Smooth muscle cell (in vitro differentiated cells): ENCODE measurements at regions not wholly inside any gene's neighbourhood (a gene's known extent, or its start where the extent isn't known, plus 50 kb on each side); places are given as distances from the start of the nearest gene placed in this dataset.

Experiments used
- DNase-seq: peaks from one replicate; lab custom pipeline; 2025; ENCODE audit not compliant: unreplicated experiment; lab: John Stamatoyannopoulos, UW
- H2AFZ ChIP-seq: fragments of 200-600 bp; sonication (generic); 2 replicates; pipeline ENCODE4 v1.6.0; 2016; ENCODE audit warnings: antibody characterized with exemption, low read depth, mild to moderate bottlenecking
- H3F3A ChIP-seq: fragments of 200-600 bp; sonication (generic); 2 replicates; pipeline ENCODE4 v1.6.0; 2017; ENCODE audit warnings: antibody characterized with exemption, low read depth
- H3K27ac ChIP-seq: fragments of 200-600 bp; sonication (generic); 2 replicates; pipeline ENCODE4 v1.5.1; 2016; ENCODE audit warnings: low read depth, mild to moderate bottlenecking
- H3K27me3 ChIP-seq: fragments of 200-600 bp; sonication (generic); 2 replicates; pipeline ENCODE4 v1.6.1; 2016; ENCODE audit warnings: low read depth, mild to moderate bottlenecking
- H3K36me3 ChIP-seq: fragments of 200-600 bp; sonication (generic); 2 replicates; pipeline ENCODE4 v1.5.1; 2016; ENCODE audit warnings: low read depth
- H3K4me1 ChIP-seq: fragments of 200-600 bp; sonication (generic); 2 replicates; pipeline ENCODE4 v1.5.1; 2016; ENCODE audit warnings: low read depth
- H3K4me2 ChIP-seq: fragments of 200-600 bp; sonication (generic); 2 replicates; pipeline ENCODE4 v1.6.0; 2016; ENCODE audit warnings: mild to moderate bottlenecking
- H3K4me3 ChIP-seq: fragments of 200-600 bp; sonication (generic); 2 replicates; pipeline ENCODE4 v1.5.1; 2016; ENCODE audit warnings: mild to moderate bottlenecking
- H3K79me2 ChIP-seq: fragments of 200-600 bp; sonication (generic); 2 replicates; pipeline ENCODE4 v1.6.0; 2016; ENCODE audit warnings: low read depth, mild to moderate bottlenecking
- H3K9ac ChIP-seq: fragments of 200-600 bp; sonication (generic); 2 replicates; pipeline ENCODE4 v1.6.0; 2016; ENCODE audit warnings: low read depth
- H3K9me3 ChIP-seq: fragments of 200-600 bp; sonication (generic); replicated peaks from 2 replicates; pipeline ENCODE4 v1.5.1; 2016; ENCODE audit warnings: low read depth
- H4K20me1 ChIP-seq: fragments of 200-600 bp; sonication (generic); 2 replicates; pipeline ENCODE4 v1.6.0; 2016; ENCODE audit warnings: low read depth
- CTCF ChIP-seq: fragments of 200-600 bp; sonication (generic); IDR thresholded peaks from 2 replicates; pipeline ENCODE4 v1.5.1; 2017; ENCODE audit warnings: borderline replicate concordance, mild to moderate bottlenecking, antibody characterized with exemption; ENCODE audit not compliant: insufficient read depth, poor library complexity, severe bottlenecking
- WGBS: methylation state at CpG from one replicate; pipeline ENCODE4 v1.1.7; 2016; ENCODE audit warnings: low lambda C conversion rate; 5-methylcytosine and 5-hydroxymethylcytosine counted together

- H3K79me2 ChIP-seq: no peaks in the 10 kb centered on the region
- H3K4me1 ChIP-seq: no peaks in the 10 kb centered on the region
- H3F3A ChIP-seq: no peaks in the 10 kb centered on the region
- no peak overlapping the region for H2AFZ ChIP-seq
- H3K4me2 ChIP-seq: no peak overlapping the region
- H4K20me1 ChIP-seq: no peaks in the 10 kb centered on the region
- no peak overlapping the region for H3K9ac ChIP-seq
- H3K27me3 ChIP-seq: no peaks in the 10 kb centered on the region
- no peak for TF ChIP-seq CTCF
- H3K27ac ChIP-seq: no peak overlapping the region
- no peak for DNase-seq
- H3K4me3 ChIP-seq: no peak overlapping the region
- H3K9me3 ChIP-seq: no peaks in the 10 kb centered on the region
- no peaks in the 10 kb centered on the region for H3K36me3 ChIP-seq
Observed at GRCh38 chr11:28472904-28473303, 364.7 kb downstream of the METTL15 start.

DNA sequence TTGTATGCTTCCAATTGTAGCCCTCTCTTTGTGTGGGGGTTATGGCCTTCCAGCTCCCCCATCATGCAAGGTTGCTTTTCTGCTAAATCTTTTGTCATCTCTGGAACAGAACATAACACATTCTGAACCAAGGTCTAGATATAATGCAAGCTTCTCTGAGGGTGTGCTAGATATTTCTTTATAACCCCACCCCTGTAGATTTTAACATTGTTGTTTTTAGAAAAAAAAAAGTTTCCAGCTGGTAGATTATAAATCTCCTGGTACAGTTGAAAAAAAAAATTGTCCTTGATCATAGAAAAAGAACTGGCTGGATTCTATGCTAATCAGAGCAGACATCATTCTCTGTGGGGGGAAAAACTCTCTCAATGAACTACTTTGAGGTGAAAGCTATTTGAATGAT, 363.3 kb downstream of the METTL15 start:
- H3K36me3 ChIP-seq: no peaks in the 10 kb centered on the region
- no peaks in the 10 kb centered on the region for H3K27me3 ChIP-seq
- H4K20me1 ChIP-seq: no peaks in the 10 kb centered on the region
- H3K9me3 ChIP-seq: no peaks in the 10 kb centered on the region
- H3K9ac ChIP-seq: no peak overlapping the region
- no peak for TF ChIP-seq CTCF
- H3K27ac ChIP-seq: no peak overlapping the region
- no peak overlapping the region for H3K4me2 ChIP-seq
- H3K4me3 ChIP-seq: no peak overlapping the region
- no peaks in the 10 kb centered on the region for H3K4me1 ChIP-seq
- no peaks in the 10 kb centered on the region for H3K79me2 ChIP-seq
- no peak for DNase-seq
- H3F3A ChIP-seq: no peaks in the 10 kb centered on the region
- no peak overlapping the region for H2AFZ ChIP-seq

DNA sequence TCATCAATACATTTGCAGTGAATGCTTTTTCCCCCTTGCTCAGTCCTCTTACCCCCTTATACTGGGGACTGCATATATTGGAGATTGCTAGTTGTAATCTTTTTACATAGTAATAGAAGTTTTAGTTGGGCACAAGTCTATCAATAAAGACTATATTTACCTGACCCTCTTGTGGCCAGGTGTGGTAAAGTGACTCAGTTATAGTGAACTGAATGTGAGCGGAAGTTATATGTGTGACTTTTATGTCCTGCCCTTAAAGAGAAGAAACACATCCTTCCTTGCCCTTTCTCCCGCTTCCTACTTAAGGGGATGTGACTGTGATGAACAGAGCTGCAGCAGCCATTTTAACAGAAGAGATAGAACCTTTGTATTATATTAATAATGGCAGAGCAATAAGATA, 362.0 kb downstream of the METTL15 start:
- no peak overlapping the region for H2AFZ ChIP-seq
- H3K4me2 ChIP-seq: no peak overlapping the region
- H3K9me3 ChIP-seq: no peaks in the 10 kb centered on the region
- 98% methylated on average over 2 of the region's 2 CpGs for WGBS
- no peaks in the 10 kb centered on the region for H3K79me2 ChIP-seq
- DNase-seq: no peak
- no peak for TF ChIP-seq CTCF
- no peaks in the 10 kb centered on the region for H3K4me1 ChIP-seq
- no peak overlapping the region for H3K27ac ChIP-seq
- H3K36me3 ChIP-seq: no peaks in the 10 kb centered on the region
- no peak overlapping the region for H3K4me3 ChIP-seq
- H3K27me3 ChIP-seq: no peaks in the 10 kb centered on the region
- no peaks in the 10 kb centered on the region for H3F3A ChIP-seq
- H3K9ac ChIP-seq: no peak overlapping the region
- no peaks in the 10 kb centered on the region for H4K20me1 ChIP-seq

- H3K79me2 ChIP-seq: no peaks in the 10 kb centered on the region
- WGBS: 72% methylated on average over 7 of the region's 7 CpGs
- no peaks in the 10 kb centered on the region for H3F3A ChIP-seq
Observed at GRCh38 chr11:28466506-28466905, 358.3 kb downstream of the METTL15 start.

More at GRCh38 chr11:28466506-28466905, 358.3 kb downstream of the METTL15 start:
- H3K4me1 ChIP-seq: no peaks in the 10 kb centered on the region
- H3K4me2 ChIP-seq: no peak overlapping the region
- no peaks in the 10 kb centered on the region for H3K27me3 ChIP-seq
- no peaks in the 10 kb centered on the region for H3K36me3 ChIP-seq
- DNase-seq: no peak
- H2AFZ ChIP-seq: no peak overlapping the region
- TF ChIP-seq CTCF: no peak
- H3K4me3 ChIP-seq: no peak overlapping the region
- H3K9ac ChIP-seq: no peak overlapping the region
- no peaks in the 10 kb centered on the region for H3K9me3 ChIP-seq
- H3K27ac ChIP-seq: no peak overlapping the region
- no peaks in the 10 kb centered on the region for H4K20me1 ChIP-seq
